ENCODE measurements at regions not wholly inside any gene's neighbourhood (a gene's known extent, or its start where the extent isn't known, plus 50 kb on each side); places are given as distances from the start of the nearest gene placed in this dataset.
"Not testable (repeated sequence)": the region's sequence is repeated elsewhere in the genome, so short reads cannot be mapped to it uniquely, and the experiment has no call there.

- ATAC-seq (ENCODE audit: low FRiP score) (no peak), DNase-seq (ENCODE audit: low spot score) (no peak)
- TF ChIP-seq CTCF (IDR thresholded peaks at IDR 0.05): no peak
Observed at GRCh38 chr5:42066131-42066530, 141.1 kb downstream of the FBXO4 start.

GRCh38 chr5:42074353-42074752 lies 149.3 kb downstream of the FBXO4 start:
- no peak for DNase-seq (ENCODE audit: low spot score)
- TF ChIP-seq CTCF (IDR thresholded peaks at IDR 0.05): no peak
- ATAC-seq (ENCODE audit: low FRiP score): no peak

GRCh38 chr5:42089705-42090104 lies 164.6 kb downstream of the FBXO4 start:
- no peak for ATAC-seq (ENCODE audit: low FRiP score)
- no peak for TF ChIP-seq CTCF (IDR thresholded peaks at IDR 0.05)
- no peak for DNase-seq (ENCODE audit: low spot score)

- DNase-seq (ENCODE audit: low spot score) (no peak), ATAC-seq (ENCODE audit: low FRiP score) (no peak)
- no peak for TF ChIP-seq CTCF (IDR thresholded peaks at IDR 0.05)
Observed at GRCh38 chr5:42090162-42090561, 165.1 kb downstream of the FBXO4 start.

- ATAC-seq (ENCODE audit: low FRiP score); DNase-seq (ENCODE audit: low spot score): not testable (repeated sequence)
Observed at GRCh38 chr5:42099846-42100245, 174.8 kb downstream of the FBXO4 start.

- no peak for ATAC-seq (ENCODE audit: low FRiP score)
- TF ChIP-seq CTCF (IDR thresholded peaks at IDR 0.05): no peak
- no peak for DNase-seq (ENCODE audit: low spot score)
Observed at GRCh38 chr5:42108468-42108867, 183.4 kb downstream of the FBXO4 start.

- TF ChIP-seq CTCF (IDR thresholded peaks at IDR 0.05): no peak
- ATAC-seq (ENCODE audit: low FRiP score) (no peak), DNase-seq (ENCODE audit: low spot score) (no peak)
Observed at GRCh38 chr5:42109006-42109572, 184.0 kb downstream of the FBXO4 start.

- DNase-seq (ENCODE audit: low spot score); ATAC-seq (ENCODE audit: low FRiP score): not testable (repeated sequence)
Observed at GRCh38 chr5:42115721-42116120, 190.6 kb downstream of the FBXO4 start.
